ENCODE measurements at regions not wholly inside any gene's neighbourhood (a gene's known extent, or its start where the extent isn't known, plus 50 kb on each side); places are given as distances from the start of the nearest gene placed in this dataset.

- no peak for DNase-seq
- Histone ChIP-seq H3K27me3 (ENCODE audit: control insufficient read depth, insufficient read depth, low read length) (no peaks in the 10 kb centered on the region), H3K4me3 (ENCODE audit: low read length) (no peak overlapping the region), H3K4me1 (ENCODE audit: control insufficient read depth, insufficient read depth, low read length) (peaks cover 2% of the 10 kb centered on the region), H3K36me3 (ENCODE audit: control insufficient read depth, insufficient read depth, low read length) (no peaks in the 10 kb centered on the region), H3K27ac (ENCODE audit: low read length) (no peak overlapping the region), H3K9me3 (ENCODE audit: control insufficient read depth, low read depth, low read length) (no peaks in the 10 kb centered on the region)
- no CpG with 5 or more reads among the region's 3 CpGs for WGBS (ENCODE audit: insufficient coverage, low lambda C conversion rate)
Observed at GRCh38 chr11:23543651-23544222, 683.5 kb upstream of the CCDC179 start.

DNA sequence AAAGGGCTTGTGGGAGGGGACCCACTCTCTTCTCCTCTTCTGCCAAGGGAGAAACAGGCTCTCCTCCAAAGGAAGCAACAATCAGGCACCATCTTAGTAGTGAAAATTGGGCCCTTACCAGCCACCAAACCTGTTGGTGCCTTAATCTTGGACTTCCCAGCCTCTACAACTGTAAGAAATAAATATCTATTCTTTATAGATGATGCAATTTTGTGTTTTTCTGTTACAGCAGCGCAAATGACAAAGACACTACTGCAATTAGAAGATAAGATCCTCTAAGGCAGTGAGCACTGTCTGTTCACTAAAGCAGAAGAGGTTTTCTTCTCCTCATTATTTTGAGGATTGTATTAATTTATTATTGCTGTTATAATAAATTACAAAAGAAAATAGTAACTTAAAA is 691.4 kb upstream of the CCDC179 start:
- WGBS (ENCODE audit: insufficient coverage, low lambda C conversion rate): 80% methylated on average over 1 of the region's 1 CpG
- H3K27me3 ChIP-seq (ENCODE audit: control insufficient read depth, insufficient read depth, low read length): no peaks in the 10 kb centered on the region
- no peak overlapping the region for H3K27ac ChIP-seq (ENCODE audit: low read length)
- H3K36me3 ChIP-seq (ENCODE audit: control insufficient read depth, insufficient read depth, low read length): no peaks in the 10 kb centered on the region
- DNase-seq: no peak
- H3K9me3 ChIP-seq (ENCODE audit: control insufficient read depth, low read depth, low read length): no peaks in the 10 kb centered on the region
- H3K4me3 ChIP-seq (ENCODE audit: low read length): no peak overlapping the region
- no peaks in the 10 kb centered on the region for H3K4me1 ChIP-seq (ENCODE audit: control insufficient read depth, insufficient read depth, low read length)

DNA sequence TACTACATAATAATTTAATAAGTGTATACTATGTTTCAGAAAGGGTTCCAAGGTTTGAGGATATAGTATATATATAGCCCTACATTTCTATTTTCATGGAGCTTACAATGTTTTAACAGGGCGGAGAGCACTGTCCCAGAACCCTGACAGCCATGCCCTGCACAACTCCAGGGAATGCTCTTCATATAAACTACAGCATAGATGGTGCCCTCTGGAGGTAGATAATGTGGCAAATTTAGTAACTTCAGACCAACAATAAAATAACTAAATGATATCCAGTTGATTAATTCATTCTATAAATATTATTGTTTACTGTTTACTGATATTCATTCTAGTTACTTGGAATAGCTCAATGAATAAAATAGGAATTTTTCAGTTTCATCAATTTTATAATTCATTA is 693.7 kb upstream of the CCDC179 start:
- no peak for DNase-seq
- Histone ChIP-seq H3K4me1 (ENCODE audit: control insufficient read depth, insufficient read depth, low read length) (no peaks in the 10 kb centered on the region), H3K4me3 (ENCODE audit: low read length) (no peak overlapping the region)

GRCh38 chr11:23555085-23555484 is 694.8 kb upstream of the CCDC179 start:
- no peaks in the 10 kb centered on the region for H3K9me3 ChIP-seq (ENCODE audit: control insufficient read depth, low read depth, low read length)
- no peak overlapping the region for H3K27ac ChIP-seq (ENCODE audit: low read length)
- DNase-seq: no peak
- H3K4me3 ChIP-seq (ENCODE audit: low read length): no peak overlapping the region
- WGBS (ENCODE audit: insufficient coverage, low lambda C conversion rate): no CpG with 5 or more reads among the region's 1 CpG
- no peaks in the 10 kb centered on the region for H3K27me3 ChIP-seq (ENCODE audit: control insufficient read depth, insufficient read depth, low read length)
- no peaks in the 10 kb centered on the region for H3K36me3 ChIP-seq (ENCODE audit: control insufficient read depth, insufficient read depth, low read length)
- no peaks in the 10 kb centered on the region for H3K4me1 ChIP-seq (ENCODE audit: control insufficient read depth, insufficient read depth, low read length)

More for the DNA sequence above, 693.7 kb upstream of the CCDC179 start:
- Histone ChIP-seq H3K9me3 (ENCODE audit: control insufficient read depth, low read depth, low read length) (no peaks in the 10 kb centered on the region), H3K27me3 (ENCODE audit: control insufficient read depth, insufficient read depth, low read length) (no peaks in the 10 kb centered on the region), H3K27ac (ENCODE audit: low read length) (no peak overlapping the region), H3K36me3 (ENCODE audit: control insufficient read depth, insufficient read depth, low read length) (no peaks in the 10 kb centered on the region)
- 100% methylated on average over 1 of the region's 1 CpG for WGBS (ENCODE audit: insufficient coverage, low lambda C conversion rate)

GRCh38 chr11:23556163-23556750 is 696.0 kb upstream of the CCDC179 start:
- Histone ChIP-seq H3K9me3 (ENCODE audit: control insufficient read depth, low read depth, low read length) (no peaks in the 10 kb centered on the region), H3K36me3 (ENCODE audit: control insufficient read depth, insufficient read depth, low read length) (no peaks in the 10 kb centered on the region)

DNA sequence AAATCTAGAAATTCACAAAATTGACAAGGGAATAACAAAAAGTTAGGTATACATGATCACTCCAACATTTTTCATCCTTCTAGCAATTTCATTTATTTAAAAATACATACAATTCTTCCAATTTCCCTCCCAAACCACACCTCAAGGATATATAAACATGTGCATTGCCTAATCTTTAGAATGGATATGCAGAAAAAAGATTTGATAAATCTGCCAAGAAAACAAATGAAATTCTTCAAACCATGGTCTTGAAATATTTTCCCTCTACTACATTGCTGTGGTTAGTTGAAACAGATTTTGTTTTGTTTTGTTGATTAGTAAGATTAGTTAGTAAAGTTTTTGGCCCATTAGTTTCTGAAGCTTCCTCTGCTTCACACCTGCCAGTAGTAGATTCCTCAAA is 703.3 kb upstream of the CCDC179 start:
- Histone ChIP-seq H3K27ac (ENCODE audit: low read length) (no peak overlapping the region), H3K4me3 (ENCODE audit: low read length) (no peak overlapping the region), H3K27me3 (ENCODE audit: control insufficient read depth, insufficient read depth, low read length) (no peaks in the 10 kb centered on the region), H3K36me3 (ENCODE audit: control insufficient read depth, insufficient read depth, low read length) (no peaks in the 10 kb centered on the region), H3K4me1 (ENCODE audit: control insufficient read depth, insufficient read depth, low read length) (no peaks in the 10 kb centered on the region), H3K9me3 (ENCODE audit: control insufficient read depth, low read depth, low read length) (no peaks in the 10 kb centered on the region)
- DNase-seq: no peak

More at GRCh38 chr11:23556163-23556750, 696.0 kb upstream of the CCDC179 start:
- Histone ChIP-seq H3K27me3 (ENCODE audit: control insufficient read depth, insufficient read depth, low read length) (no peaks in the 10 kb centered on the region), H3K4me3 (ENCODE audit: low read length) (no peak overlapping the region), H3K4me1 (ENCODE audit: control insufficient read depth, insufficient read depth, low read length) (no peaks in the 10 kb centered on the region), H3K27ac (ENCODE audit: low read length) (no peak overlapping the region)
- no peak for DNase-seq
- WGBS (ENCODE audit: insufficient coverage, low lambda C conversion rate): no CpG with 5 or more reads among the region's 2 CpGs

DNA sequence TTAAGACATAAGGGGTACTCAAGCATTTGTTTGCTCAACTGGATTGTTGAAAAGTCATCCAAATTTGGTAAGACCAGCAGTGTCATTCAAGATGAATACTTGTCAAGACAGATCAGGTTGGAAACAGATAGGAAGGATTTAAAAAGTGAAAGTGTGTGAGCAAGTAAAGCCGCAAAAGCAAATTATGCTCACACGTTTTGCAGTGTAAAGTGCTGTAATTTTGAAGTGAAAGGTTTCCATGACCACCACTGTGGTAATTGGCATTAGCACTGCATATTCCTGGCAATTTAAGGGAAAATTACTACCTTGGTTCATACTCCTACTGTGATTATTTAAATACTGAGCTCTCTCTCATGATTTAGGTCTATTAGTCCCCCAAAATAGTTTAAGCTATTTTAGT is 704.1 kb upstream of the CCDC179 start:
- no peaks in the 10 kb centered on the region for H3K9me3 ChIP-seq (ENCODE audit: control insufficient read depth, low read depth, low read length)
- no peaks in the 10 kb centered on the region for H3K27me3 ChIP-seq (ENCODE audit: control insufficient read depth, insufficient read depth, low read length)
- H3K36me3 ChIP-seq (ENCODE audit: control insufficient read depth, insufficient read depth, low read length): no peaks in the 10 kb centered on the region
- H3K27ac ChIP-seq (ENCODE audit: low read length): no peak overlapping the region
- H3K4me3 ChIP-seq (ENCODE audit: low read length): no peak overlapping the region
- no peaks in the 10 kb centered on the region for H3K4me1 ChIP-seq (ENCODE audit: control insufficient read depth, insufficient read depth, low read length)
- DNase-seq: no peak
- WGBS (ENCODE audit: insufficient coverage, low lambda C conversion rate): 100% methylated on average over 1 of the region's 2 CpGs

- 56% methylated on average over 1 of the region's 1 CpG for WGBS (ENCODE audit: insufficient coverage, low lambda C conversion rate)
- Histone ChIP-seq H3K27ac (ENCODE audit: low read length) (no peak overlapping the region), H3K9me3 (ENCODE audit: control insufficient read depth, low read depth, low read length) (no peaks in the 10 kb centered on the region), H3K4me1 (ENCODE audit: control insufficient read depth, insufficient read depth, low read length) (no peaks in the 10 kb centered on the region), H3K4me3 (ENCODE audit: low read length) (no peak overlapping the region), H3K27me3 (ENCODE audit: control insufficient read depth, insufficient read depth, low read length) (no peaks in the 10 kb centered on the region), H3K36me3 (ENCODE audit: control insufficient read depth, insufficient read depth, low read length) (no peaks in the 10 kb centered on the region)
- no peak for DNase-seq
Observed at GRCh38 chr11:23569134-23569533, 708.9 kb upstream of the CCDC179 start.

DNA sequence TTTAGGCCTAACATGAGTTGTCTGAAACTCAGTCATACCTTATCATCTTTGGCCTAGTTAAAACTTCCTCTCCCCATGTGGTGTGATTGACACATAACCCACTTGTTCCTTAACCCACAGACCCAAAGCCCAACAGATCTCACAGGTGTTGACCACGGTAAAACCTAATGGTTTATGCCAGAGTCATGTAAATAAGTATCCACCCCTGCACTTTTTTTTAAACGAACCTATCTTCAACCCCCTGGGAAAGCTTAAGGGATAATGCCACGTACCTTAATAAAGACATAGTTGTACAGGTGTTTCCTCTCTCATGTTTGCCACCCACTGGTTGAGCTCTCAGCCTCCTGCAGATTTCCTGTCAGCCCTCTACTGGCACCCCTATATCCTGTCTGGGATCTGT is 709.3 kb upstream of the CCDC179 start:
- DNase-seq: no peak
- Histone ChIP-seq H3K27ac (ENCODE audit: low read length) (no peak overlapping the region), H3K9me3 (ENCODE audit: control insufficient read depth, low read depth, low read length) (no peaks in the 10 kb centered on the region), H3K4me3 (ENCODE audit: low read length) (no peak overlapping the region), H3K27me3 (ENCODE audit: control insufficient read depth, insufficient read depth, low read length) (no peaks in the 10 kb centered on the region), H3K4me1 (ENCODE audit: control insufficient read depth, insufficient read depth, low read length) (no peaks in the 10 kb centered on the region), H3K36me3 (ENCODE audit: control insufficient read depth, insufficient read depth, low read length) (no peaks in the 10 kb centered on the region)
- WGBS (ENCODE audit: insufficient coverage, low lambda C conversion rate): no CpG with 5 or more reads among the region's 3 CpGs

GRCh38 chr11:23570828-23571227 is 710.6 kb upstream of the CCDC179 start:
- H3K9me3 ChIP-seq (ENCODE audit: control insufficient read depth, low read depth, low read length): no peaks in the 10 kb centered on the region
- H3K4me3 ChIP-seq (ENCODE audit: low read length): no peak overlapping the region
- no peaks in the 10 kb centered on the region for H3K36me3 ChIP-seq (ENCODE audit: control insufficient read depth, insufficient read depth, low read length)
- no peak overlapping the region for H3K27ac ChIP-seq (ENCODE audit: low read length)
- H3K4me1 ChIP-seq (ENCODE audit: control insufficient read depth, insufficient read depth, low read length): no peaks in the 10 kb centered on the region
- no peaks in the 10 kb centered on the region for H3K27me3 ChIP-seq (ENCODE audit: control insufficient read depth, insufficient read depth, low read length)
- DNase-seq: no peak

DNA sequence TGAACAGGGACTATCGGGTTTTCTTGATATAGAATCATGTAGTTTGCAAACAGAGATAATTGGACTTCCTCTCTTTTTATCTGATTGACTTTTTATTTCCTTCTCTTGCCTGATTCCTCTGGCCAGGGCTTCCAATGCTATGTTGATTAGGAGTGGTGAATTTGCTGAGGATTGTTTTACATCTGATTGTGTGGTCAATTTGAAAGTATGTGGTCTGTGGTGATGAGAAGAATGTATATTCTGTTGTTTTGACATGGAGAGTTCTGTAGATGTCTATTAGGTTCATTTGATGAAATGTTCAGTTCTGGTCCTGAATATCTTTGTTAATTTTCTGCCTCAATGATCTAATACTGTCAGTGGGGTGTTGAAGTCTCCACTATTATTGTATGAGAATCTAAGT is 713.2 kb upstream of the CCDC179 start:
- H3K4me3 ChIP-seq (ENCODE audit: low read length): no peak overlapping the region
- H3K27me3 ChIP-seq (ENCODE audit: control insufficient read depth, insufficient read depth, low read length): no peaks in the 10 kb centered on the region
- no peaks in the 10 kb centered on the region for H3K36me3 ChIP-seq (ENCODE audit: control insufficient read depth, insufficient read depth, low read length)
- H3K9me3 ChIP-seq (ENCODE audit: control insufficient read depth, low read depth, low read length): no peaks in the 10 kb centered on the region
- no peak for DNase-seq
- no peaks in the 10 kb centered on the region for H3K4me1 ChIP-seq (ENCODE audit: control insufficient read depth, insufficient read depth, low read length)
- no peak overlapping the region for H3K27ac ChIP-seq (ENCODE audit: low read length)
- WGBS (ENCODE audit: insufficient coverage, low lambda C conversion rate): no CpG with 5 or more reads among the region's 1 CpG
